ENCODE measurements at regions not wholly inside any gene's neighbourhood (a gene's known extent, or its start where the extent isn't known, plus 50 kb on each side); places are given as distances from the start of the nearest gene placed in this dataset.
"Not testable (repeated sequence)": the region's sequence is repeated elsewhere in the genome, so short reads cannot be mapped to it uniquely, and the experiment has no call there.

GRCh38 chr1:199032479-199032878 lies 393.6 kb downstream of the PTPRC start:
- intact Hi-C loops (cut with micrococcal nuclease), result not testable (repeated sequence)

- intact Hi-C loops (cut with micrococcal nuclease), result loop anchor here (1.0 kb wide), 1 partner anchor 8 kb away; no protein-coding TSS in a partner anchor
Measured at GRCh38 chr1:199033661-199034060, 394.8 kb downstream of the PTPRC start.

- intact Hi-C loops (cut with micrococcal nuclease), result no loop called here
Measured at GRCh38 chr1:199038156-199038555, 399.3 kb downstream of the PTPRC start.

GRCh38 chr1:199040076-199040905 lies 401.5 kb downstream of the PTPRC start:
- intact Hi-C loops (cut with micrococcal nuclease), result loop anchor here (2.0 to 10.0 kb wide), 5 partner anchors 269 to 1115 kb away; no protein-coding TSS in a partner anchor

GRCh38 chr1:199041173-199041914 lies 402.5 kb downstream of the PTPRC start:
- intact Hi-C loops (cut with micrococcal nuclease), result loop anchor here (1.0 to 10.0 kb wide), 13 partner anchors 8 to 1113 kb away; no protein-coding TSS in a partner anchor

GRCh38 chr1:199042193-199042592 lies 403.4 kb downstream of the PTPRC start:
- intact Hi-C loops (cut with micrococcal nuclease), result loop anchor here (1.0 to 10.0 kb wide), 5 partner anchors 201 to 1113 kb away; no protein-coding TSS in a partner anchor

GRCh38 chr1:199044191-199044590 lies 405.4 kb downstream of the PTPRC start:
- intact Hi-C loops (cut with micrococcal nuclease), result loop anchor here (5.0 to 10.0 kb wide), 4 partner anchors 402 to 1111 kb away; no protein-coding TSS in a partner anchor

GRCh38 chr1:199046618-199047017 lies 407.8 kb downstream of the PTPRC start:
- intact Hi-C loops (cut with micrococcal nuclease), result loop anchor here (10.0 kb wide), 1 partner anchor 1108 kb away; no protein-coding TSS in a partner anchor

- intact Hi-C loops (cut with micrococcal nuclease), result no loop called here
Measured at GRCh38 chr1:199054694-199055093, 415.9 kb downstream of the PTPRC start.

GRCh38 chr1:199057322-199057721 lies 418.5 kb downstream of the PTPRC start:
- intact Hi-C loops (cut with micrococcal nuclease), result no loop called here

- intact Hi-C loops (cut with micrococcal nuclease), result no loop called here
Measured at GRCh38 chr1:199058281-199058680, 419.4 kb downstream of the PTPRC start.

- intact Hi-C loops (cut with micrococcal nuclease), result no loop called here
Measured at GRCh38 chr1:199064971-199065370, 426.1 kb downstream of the PTPRC start.

- intact Hi-C loops (cut with micrococcal nuclease), result loop anchor here (1.0 kb wide), 3 partner anchors 22 to 159 kb away; no protein-coding TSS in a partner anchor
Measured at GRCh38 chr1:199067483-199067882, 428.6 kb downstream of the PTPRC start.

GRCh38 chr1:199071080-199071479 lies 432.2 kb downstream of the PTPRC start:
- intact Hi-C loops (cut with micrococcal nuclease), result no loop called here

GRCh38 chr1:199073166-199073565 lies 434.3 kb downstream of the PTPRC start:
- intact Hi-C loops (cut with micrococcal nuclease), result no loop called here

GRCh38 chr1:199075792-199076191 lies 437.0 kb downstream of the PTPRC start:
- intact Hi-C loops (cut with micrococcal nuclease), result loop anchor here (1.0 kb wide), 1 partner anchor 7 kb away; no protein-coding TSS in a partner anchor

- intact Hi-C loops (cut with micrococcal nuclease), result loop anchor here (1.0 kb wide), 1 partner anchor 9 kb away; no protein-coding TSS in a partner anchor
Measured at GRCh38 chr1:199079994-199080393, 441.2 kb downstream of the PTPRC start.

GRCh38 chr1:199081739-199082138 lies 442.9 kb downstream of the PTPRC start:
- intact Hi-C loops (cut with micrococcal nuclease), result no loop called here

GRCh38 chr1:199082778-199083389 lies 444.0 kb downstream of the PTPRC start:
- intact Hi-C loops (cut with micrococcal nuclease), result no loop called here

GRCh38 chr1:199083680-199084079 lies 444.8 kb downstream of the PTPRC start:
- intact Hi-C loops (cut with micrococcal nuclease), result no loop called here

GRCh38 chr1:199084293-199084692 lies 445.5 kb downstream of the PTPRC start:
- intact Hi-C loops (cut with micrococcal nuclease), result no loop called here

Measured in T-helper 1 cell treated with Interleukin-12 subunit alpha and Interleukin-12 subunit beta and Interleukin-4 antibody, amounts not matched to agents 30 ng/mL and 1 ng/mL, for 36 hours (primary cell).